DOHH2 (cell line): ENCODE measurements at regions not wholly inside any gene's neighbourhood (a gene's known extent, or its start where the extent isn't known, plus 50 kb on each side); places are given as distances from the start of the nearest gene placed in this dataset.

Experiments
- EZH2phosphoT487 ChIP-seq: fragments of 200-600 bp; sonication (generic); IDR thresholded peaks from 2 replicates; pipeline ENCODE4 v1.6.1; 2017; ENCODE audit warnings: borderline replicate concordance, mild to moderate bottlenecking, antibody characterized with exemption, low read length, moderate library complexity, mixed read lengths
- TF ChIP-seq, protein P1 (sequence below): fragments of 200-600 bp; sonication (generic); IDR thresholded peaks from one replicate; pipeline ENCODE4 v1.5.1; 2014; ENCODE audit warnings: antibody characterized with exemption, mild to moderate bottlenecking, low read depth, low read length; ENCODE audit not compliant: poor library complexity, severe bottlenecking

DNA sequence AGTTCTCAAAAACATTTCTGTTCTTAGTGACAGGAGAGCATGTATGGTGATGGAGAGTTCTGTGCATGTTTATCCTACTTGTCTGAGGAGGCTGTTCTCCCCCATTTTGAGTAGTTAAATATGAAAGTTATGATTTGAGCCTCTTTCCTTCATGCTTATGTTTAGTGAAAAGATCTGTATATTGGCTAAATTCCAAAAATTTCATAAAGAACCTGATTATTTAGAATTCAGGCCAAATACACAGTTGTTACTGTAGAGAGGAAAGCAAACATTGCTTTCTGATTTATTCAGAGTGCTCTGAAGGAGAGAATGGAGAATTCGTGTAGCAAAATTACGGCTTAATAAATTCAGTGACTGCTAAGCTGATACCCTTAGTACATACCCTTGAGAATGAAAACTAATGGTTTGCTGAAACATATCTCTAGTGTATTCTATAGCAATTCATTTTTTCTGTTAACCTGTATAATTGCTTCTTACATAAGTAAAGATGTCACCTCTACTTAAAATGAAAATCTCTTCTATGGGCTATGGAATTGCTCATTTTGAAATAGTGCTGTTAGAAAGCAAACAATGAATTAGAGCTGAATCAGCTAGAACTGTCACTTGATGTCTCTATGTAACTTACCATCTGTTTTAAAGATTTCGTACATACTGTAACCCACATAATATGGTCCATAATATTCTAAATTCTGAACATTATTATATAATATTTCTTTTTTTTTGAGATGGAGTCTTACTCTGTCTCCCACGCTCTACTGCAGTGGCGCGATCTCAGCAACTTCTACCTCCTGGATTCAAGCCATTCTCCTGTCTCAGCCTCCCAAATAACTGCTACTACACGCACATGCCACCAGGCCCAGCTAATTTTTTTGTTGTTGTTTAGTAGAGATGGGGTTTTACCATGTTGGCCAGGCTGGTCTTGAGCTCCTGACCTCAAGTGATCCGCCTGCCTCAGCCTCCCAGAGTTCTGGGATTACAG lies 417.0 kb upstream of the RGS6 start:
- TF ChIP-seq, protein P1, sequence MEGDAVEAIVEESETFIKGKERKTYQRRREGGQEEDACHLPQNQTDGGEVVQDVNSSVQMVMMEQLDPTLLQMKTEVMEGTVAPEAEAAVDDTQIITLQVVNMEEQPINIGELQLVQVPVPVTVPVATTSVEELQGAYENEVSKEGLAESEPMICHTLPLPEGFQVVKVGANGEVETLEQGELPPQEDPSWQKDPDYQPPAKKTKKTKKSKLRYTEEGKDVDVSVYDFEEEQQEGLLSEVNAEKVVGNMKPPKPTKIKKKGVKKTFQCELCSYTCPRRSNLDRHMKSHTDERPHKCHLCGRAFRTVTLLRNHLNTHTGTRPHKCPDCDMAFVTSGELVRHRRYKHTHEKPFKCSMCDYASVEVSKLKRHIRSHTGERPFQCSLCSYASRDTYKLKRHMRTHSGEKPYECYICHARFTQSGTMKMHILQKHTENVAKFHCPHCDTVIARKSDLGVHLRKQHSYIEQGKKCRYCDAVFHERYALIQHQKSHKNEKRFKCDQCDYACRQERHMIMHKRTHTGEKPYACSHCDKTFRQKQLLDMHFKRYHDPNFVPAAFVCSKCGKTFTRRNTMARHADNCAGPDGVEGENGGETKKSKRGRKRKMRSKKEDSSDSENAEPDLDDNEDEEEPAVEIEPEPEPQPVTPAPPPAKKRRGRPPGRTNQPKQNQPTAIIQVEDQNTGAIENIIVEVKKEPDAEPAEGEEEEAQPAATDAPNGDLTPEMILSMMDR = no peak
- TF ChIP-seq EZH2phosphoT487 = no peak
